ENCODE measurements at regions not wholly inside any gene's neighbourhood (a gene's known extent, or its start where the extent isn't known, plus 50 kb on each side); places are given as distances from the start of the nearest gene placed in this dataset.

GRCh38 chr22:49303781-49304461 lies 523.8 kb downstream of the BRD1 start:
- TF ChIP-seq CTCF (IDR thresholded peaks at IDR 0.05) (no peak), EZH2 (IDR thresholded peaks at IDR 0.05; ENCODE audit: borderline replicate concordance, insufficient read depth, low read depth, low read length, poor library complexity, severe bottlenecking) (no peak)
